Activated CD8-positive, alpha-beta T cell treated with anti-CD3 and anti-CD28 coated beads for 36 hours (primary cell): ENCODE measurements at regions not wholly inside any gene's neighbourhood (a gene's known extent, or its start where the extent isn't known, plus 50 kb on each side); places are given as distances from the start of the nearest gene placed in this dataset.

Experiments
- ATAC-seq: fragments of 200-7000 bp; cut with Tn5 transposase; one replicate; pipeline ENCODE4 v1.10.0; 2021; ENCODE audit warnings: mild to moderate bottlenecking, moderate library complexity
- CTCF ChIA-PET: fragments of 350-600 bp; sonication (Branson Sonifier 250); formaldehyde crosslinking; loops from one replicate; lab custom pipeline; 2021; ENCODE audit warnings: antibody characterized with exemption; lab: Charles Lee
- POLR2A ChIA-PET: fragments of 350-600 bp; sonication (Branson Sonifier 250); formaldehyde crosslinking; loops from one replicate; lab custom pipeline; 2021; ENCODE audit warnings: antibody characterized with exemption; lab: Charles Lee
- DNase-seq: peaks from one replicate; pipeline ENCODE4 v3.0.0-alpha.2; 2020
- H3K27ac Mint-ChIP-seq: one replicate; pipeline ENCODE4 v1.8.0; 2021; ENCODE audit warnings: mild to moderate bottlenecking, mixed read lengths
- H3K27me3 Mint-ChIP-seq: one replicate; pipeline ENCODE4 v1.8.0; 2021; ENCODE audit warnings: mixed read lengths
- H3K36me3 Mint-ChIP-seq: one replicate; pipeline ENCODE4 v1.8.0; 2021; ENCODE audit warnings: low read depth, mixed read lengths
- H3K4me1 Mint-ChIP-seq: one replicate; pipeline ENCODE4 v1.8.0; 2021; ENCODE audit warnings: low read depth, mixed read lengths
- H3K4me3 Mint-ChIP-seq: one replicate; pipeline ENCODE4 v1.8.0; 2021; ENCODE audit warnings: mild to moderate bottlenecking, moderate library complexity, mixed read lengths
- H3K9me3 Mint-ChIP-seq: one replicate; pipeline ENCODE4 v1.8.0; 2021; ENCODE audit warnings: mixed read lengths
- CTCF ChIP-seq: fragments of 200-600 bp; IDR thresholded peaks from one replicate; pipeline ENCODE4 v1.8.0; 2022; ENCODE audit warnings: antibody characterized with exemption, mild to moderate bottlenecking
- intact Hi-C: fragments of 100-400 bp; cut with micrococcal nuclease; formaldehyde crosslinking; loops from one replicate; pipeline ENCODE4 v1.10.0; 2022

- H3K9me3 Mint-ChIP-seq = no peaks in the 10 kb centered on the region
- DNase-seq (no peak), ATAC-seq (no peak)
- ChIA-PET POLR2A (interaction anchor here (0.6 kb wide), 1 partner anchor 162 kb away, joined by 3 read pairs; no protein-coding TSS in a partner anchor), CTCF (no interaction called here)
- H3K4me3 Mint-ChIP-seq = no peak overlapping the region
- H3K27me3 Mint-ChIP-seq = no peaks in the 10 kb centered on the region
- peaks cover 4% of the 10 kb centered on the region for H3K4me1 Mint-ChIP-seq
- intact Hi-C loops = no loop called here
- TF ChIP-seq CTCF = no peak
- H3K36me3 Mint-ChIP-seq = no peaks in the 10 kb centered on the region
- no peak overlapping the region for H3K27ac Mint-ChIP-seq
Measured at GRCh38 chrX:148159796-148160195, 178.7 kb downstream of the FMR1NB start.

DNA sequence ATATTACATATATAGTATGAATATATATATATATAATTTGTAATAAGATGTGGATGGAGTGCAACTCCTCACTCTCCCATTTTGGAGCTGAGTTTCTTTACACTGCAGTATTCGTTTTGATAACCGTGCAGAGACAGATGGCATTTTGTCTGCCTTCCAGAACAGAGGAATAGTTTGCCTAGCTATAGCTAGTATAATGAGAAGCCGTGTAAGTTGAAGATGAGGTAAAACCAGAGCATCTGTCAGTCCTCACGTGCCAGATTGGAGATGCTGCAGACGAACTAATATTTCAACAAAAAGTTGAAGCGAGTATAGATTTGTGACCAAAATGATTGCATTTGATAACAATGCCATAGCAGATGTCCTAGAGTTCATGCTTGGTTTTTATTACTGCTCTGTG is 180.6 kb downstream of the FMR1NB start:
- no peaks in the 10 kb centered on the region for H3K9me3 Mint-ChIP-seq
- no peaks in the 10 kb centered on the region for H3K27me3 Mint-ChIP-seq
- intact Hi-C loops = no loop called here
- peaks cover 3% of the 10 kb centered on the region for H3K4me1 Mint-ChIP-seq
- TF ChIP-seq CTCF = no peak
- ChIA-PET POLR2A (no interaction called here), CTCF (no interaction called here)
- no peak overlapping the region for H3K27ac Mint-ChIP-seq
- DNase-seq (no peak), ATAC-seq (no peak)
- no peaks in the 10 kb centered on the region for H3K36me3 Mint-ChIP-seq
- H3K4me3 Mint-ChIP-seq = no peak overlapping the region

GRCh38 chrX:148185631-148186030 is 204.5 kb downstream of the FMR1NB start:
- intact Hi-C loops = no loop called here
- no peak for TF ChIP-seq CTCF
- Mint-ChIP-seq H3K27me3 (no peaks in the 10 kb centered on the region), H3K9me3 (no peaks in the 10 kb centered on the region), H3K36me3 (no peaks in the 10 kb centered on the region), H3K27ac (no peak overlapping the region), H3K4me1 (no peaks in the 10 kb centered on the region), H3K4me3 (no peak overlapping the region)
- no peak for ATAC-seq
- ChIA-PET POLR2A (no interaction called here), CTCF (no interaction called here)
- no peak for DNase-seq

DNA sequence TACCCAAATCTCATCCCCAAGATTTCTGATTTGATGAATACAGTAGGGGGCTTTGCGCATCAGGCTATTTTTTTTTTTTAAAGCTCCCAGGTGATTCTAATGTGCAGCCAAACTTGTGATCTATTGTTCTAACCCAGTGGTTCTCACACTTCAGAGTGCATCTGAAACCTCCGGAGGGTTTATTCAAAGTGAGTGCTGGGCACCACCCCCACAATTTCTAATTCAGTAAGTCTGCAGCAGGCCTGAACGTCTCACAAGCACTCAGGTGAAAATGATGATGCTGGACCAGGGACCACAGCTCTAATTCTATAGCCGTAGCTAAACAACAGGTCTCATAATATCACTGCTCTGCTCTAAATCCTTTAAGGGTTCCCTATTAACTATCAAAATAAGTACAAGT is 211.4 kb downstream of the FMR1NB start:
- H3K27me3 Mint-ChIP-seq = no peaks in the 10 kb centered on the region
- no peak overlapping the region for H3K27ac Mint-ChIP-seq
- no peaks in the 10 kb centered on the region for H3K36me3 Mint-ChIP-seq
- ChIA-PET CTCF (no interaction called here), POLR2A (interaction anchor here (0.6 kb wide), 1 partner anchor 1040 kb away, joined by 3 read pairs; no protein-coding TSS in a partner anchor)
- H3K4me1 Mint-ChIP-seq = no peaks in the 10 kb centered on the region
- H3K4me3 Mint-ChIP-seq = no peak overlapping the region
- H3K9me3 Mint-ChIP-seq = no peaks in the 10 kb centered on the region
- no peak for ATAC-seq
- intact Hi-C loops = no loop called here
- no peak for TF ChIP-seq CTCF
- no peak for DNase-seq

DNA sequence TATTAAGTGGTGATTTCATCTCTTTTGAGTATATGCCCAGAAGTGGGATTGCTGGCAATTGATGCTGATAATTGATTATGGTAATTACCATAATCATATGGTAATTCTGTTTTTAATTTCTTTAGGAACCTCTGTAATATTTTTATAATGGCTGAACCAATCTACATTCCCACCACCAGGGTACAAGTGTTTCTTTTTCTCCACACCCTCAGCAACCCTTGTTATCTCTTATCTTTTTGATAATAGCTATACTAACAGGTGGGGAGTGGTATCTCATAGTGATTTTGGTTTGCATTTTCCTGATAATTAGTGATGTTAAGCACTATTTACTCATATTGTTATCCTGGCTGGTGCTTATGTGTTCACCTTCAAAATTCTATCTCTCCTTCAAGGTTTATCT is 212.6 kb downstream of the FMR1NB start:
- no peak for ATAC-seq

More for the DNA sequence above, 212.6 kb downstream of the FMR1NB start:
- H3K27me3 Mint-ChIP-seq = no peaks in the 10 kb centered on the region
- no peak overlapping the region for H3K27ac Mint-ChIP-seq
- no peak overlapping the region for H3K4me3 Mint-ChIP-seq
- H3K4me1 Mint-ChIP-seq = no peaks in the 10 kb centered on the region
- H3K36me3 Mint-ChIP-seq = no peaks in the 10 kb centered on the region
- no peaks in the 10 kb centered on the region for H3K9me3 Mint-ChIP-seq
- ChIA-PET CTCF (no interaction called here), POLR2A (no interaction called here)
- intact Hi-C loops = no loop called here
- TF ChIP-seq CTCF = no peak
- DNase-seq = no peak
